HG02973 (cell line): ENCODE measurements at regions not wholly inside any gene's neighbourhood (a gene's known extent, or its start where the extent isn't known, plus 50 kb on each side); places are given as distances from the start of the nearest gene placed in this dataset.
"Not testable (repeated sequence)": the region's sequence is repeated elsewhere in the genome, so short reads cannot be mapped to it uniquely, and the experiment has no call there.

Source experiments
- ATAC-seq: cut with Tn5 transposase; IDR thresholded peaks from one replicate; pipeline ENCODE4 v1.9.1; 2021; ENCODE audit warnings: moderate library complexity; ENCODE audit not compliant: unreplicated experiment

- ATAC-seq, result not testable (repeated sequence)
Measured at GRCh38 chr2:111315188-111315917, 194.6 kb downstream of the BCL2L11 start.

GRCh38 chr2:111316221-111316741 is 195.6 kb downstream of the BCL2L11 start:
- not testable (repeated sequence) for ATAC-seq

GRCh38 chr2:111316881-111317549 is 196.3 kb downstream of the BCL2L11 start:
- not testable (repeated sequence) for ATAC-seq

GRCh38 chr2:111319552-111319951 is 198.8 kb downstream of the BCL2L11 start:
- peak; percentile 45 for ATAC-seq

- ATAC-seq, result not testable (repeated sequence)
Measured at GRCh38 chr2:111320264-111320663, 199.6 kb downstream of the BCL2L11 start.

- not testable (repeated sequence) for ATAC-seq
Measured at GRCh38 chr2:111320965-111321364, 200.3 kb downstream of the BCL2L11 start.

- not testable (repeated sequence) for ATAC-seq
Measured at GRCh38 chr2:111323384-111323783, 202.7 kb downstream of the BCL2L11 start.

GRCh38 chr2:111327726-111328125 is 207.0 kb downstream of the BCL2L11 start:
- ATAC-seq, result not testable (repeated sequence)

GRCh38 chr2:111329309-111329708 is 208.6 kb downstream of the BCL2L11 start:
- not testable (repeated sequence) for ATAC-seq

- not testable (repeated sequence) for ATAC-seq
Measured at GRCh38 chr2:111331099-111331724, 210.5 kb downstream of the BCL2L11 start.

GRCh38 chr2:111335220-111335907 is 214.7 kb downstream of the BCL2L11 start:
- ATAC-seq, result not testable (repeated sequence)

GRCh38 chr2:111338474-111338873 is 217.8 kb downstream of the BCL2L11 start:
- ATAC-seq, result not testable (repeated sequence)

- not testable (repeated sequence) for ATAC-seq
Measured at GRCh38 chr2:111339476-111339875, 218.8 kb downstream of the BCL2L11 start.

GRCh38 chr2:111344590-111344989 is 223.9 kb downstream of the BCL2L11 start:
- ATAC-seq, result not testable (repeated sequence)

GRCh38 chr2:111345439-111345838 is 224.7 kb downstream of the BCL2L11 start:
- ATAC-seq, result not testable (repeated sequence)

- not testable (repeated sequence) for ATAC-seq
Measured at GRCh38 chr2:111346018-111346930, 225.6 kb downstream of the BCL2L11 start.

GRCh38 chr2:111347695-111348094 is 227.0 kb downstream of the BCL2L11 start:
- not testable (repeated sequence) for ATAC-seq

- ATAC-seq, result not testable (repeated sequence)
Measured at GRCh38 chr2:111348316-111348715, 227.6 kb downstream of the BCL2L11 start.

- not testable (repeated sequence) for ATAC-seq
Measured at GRCh38 chr2:111355022-111355817, 234.5 kb downstream of the BCL2L11 start.
